ENCODE measurements at regions not wholly inside any gene's neighbourhood (a gene's known extent, or its start where the extent isn't known, plus 50 kb on each side); places are given as distances from the start of the nearest gene placed in this dataset.

DNA sequence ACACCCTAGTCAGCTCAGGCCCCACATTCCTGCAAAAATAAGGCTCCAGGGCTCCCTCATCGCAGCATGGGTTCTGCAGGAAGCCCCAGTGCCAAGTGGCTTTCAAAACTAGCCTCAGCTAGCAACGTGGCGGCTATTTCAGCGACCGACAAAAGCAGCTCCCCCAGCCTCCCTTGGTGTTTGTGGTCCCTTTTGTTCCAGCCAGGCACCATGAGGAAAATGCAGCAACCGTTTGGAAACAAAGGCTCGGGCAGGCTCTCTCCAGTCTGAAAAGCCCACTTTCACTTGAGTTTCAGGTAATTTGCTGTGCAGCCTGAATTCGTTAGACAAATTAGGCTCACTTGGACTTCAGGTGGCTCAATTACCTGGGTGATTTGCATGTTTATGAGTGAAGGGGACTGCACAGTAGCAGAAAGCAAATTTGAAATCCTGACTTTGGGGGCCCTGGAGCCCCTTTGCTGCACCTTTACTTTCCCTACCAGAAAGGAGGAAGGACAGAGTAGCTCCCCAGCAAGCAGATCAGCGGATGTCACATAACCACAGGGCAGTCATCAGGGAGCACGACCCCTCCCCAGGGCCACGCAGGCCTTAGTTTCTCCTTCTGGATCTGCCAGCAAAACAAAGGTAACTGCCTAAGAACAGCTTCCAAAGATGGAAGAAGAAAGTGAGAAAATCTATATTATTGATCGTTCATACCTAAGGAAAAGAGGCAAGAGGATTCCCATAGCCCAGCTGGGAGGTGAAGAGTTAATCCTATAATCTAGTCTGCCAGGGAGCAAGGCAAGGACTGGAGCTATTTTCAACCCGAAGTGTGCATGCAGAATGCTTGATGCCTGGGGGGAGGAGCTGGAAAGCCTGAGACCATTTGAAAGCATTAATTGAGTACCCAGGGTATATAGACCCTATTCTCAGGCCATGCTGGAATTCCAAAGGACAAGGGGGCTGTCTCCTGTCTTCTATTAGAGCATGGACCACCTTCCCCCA is 143.1 kb upstream of the SDK2 start:
- Histone ChIP-seq H3K36me3 (no peaks in the 10 kb centered on the region), H3K4me3 (no peak overlapping the region), H3K27ac (no peak overlapping the region), H3K4me1 (replicated peaks) (no peaks in the 10 kb centered on the region), H3K27me3 (replicated peaks; ENCODE audit: insufficient read depth) (peaks cover 6% of the 10 kb centered on the region), H3K9me3 (no peaks in the 10 kb centered on the region)
- WGBS = 62% methylated on average over 13 of the region's 13 CpGs
- DNase-seq (ENCODE audit: low spot score) = no peak
- TF ChIP-seq POLR2A (IDR thresholded peaks at IDR 0.05) (no peak), POLR2AphosphoS5 (IDR thresholded peaks at IDR 0.05) (no peak)
- TF ChIP-seq, protein P1, sequence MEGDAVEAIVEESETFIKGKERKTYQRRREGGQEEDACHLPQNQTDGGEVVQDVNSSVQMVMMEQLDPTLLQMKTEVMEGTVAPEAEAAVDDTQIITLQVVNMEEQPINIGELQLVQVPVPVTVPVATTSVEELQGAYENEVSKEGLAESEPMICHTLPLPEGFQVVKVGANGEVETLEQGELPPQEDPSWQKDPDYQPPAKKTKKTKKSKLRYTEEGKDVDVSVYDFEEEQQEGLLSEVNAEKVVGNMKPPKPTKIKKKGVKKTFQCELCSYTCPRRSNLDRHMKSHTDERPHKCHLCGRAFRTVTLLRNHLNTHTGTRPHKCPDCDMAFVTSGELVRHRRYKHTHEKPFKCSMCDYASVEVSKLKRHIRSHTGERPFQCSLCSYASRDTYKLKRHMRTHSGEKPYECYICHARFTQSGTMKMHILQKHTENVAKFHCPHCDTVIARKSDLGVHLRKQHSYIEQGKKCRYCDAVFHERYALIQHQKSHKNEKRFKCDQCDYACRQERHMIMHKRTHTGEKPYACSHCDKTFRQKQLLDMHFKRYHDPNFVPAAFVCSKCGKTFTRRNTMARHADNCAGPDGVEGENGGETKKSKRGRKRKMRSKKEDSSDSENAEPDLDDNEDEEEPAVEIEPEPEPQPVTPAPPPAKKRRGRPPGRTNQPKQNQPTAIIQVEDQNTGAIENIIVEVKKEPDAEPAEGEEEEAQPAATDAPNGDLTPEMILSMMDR (IDR thresholded peaks at IDR 0.05) = no peak
- intact Hi-C loops (cut with DNase I) = no loop called here

GRCh38 chr17:73788111-73788510 is 143.9 kb upstream of the SDK2 start:
- Histone ChIP-seq H3K27ac (no peak overlapping the region), H3K27me3 (replicated peaks; ENCODE audit: insufficient read depth) (peaks cover 6% of the 10 kb centered on the region), H3K4me3 (no peak overlapping the region), H3K4me1 (replicated peaks) (no peaks in the 10 kb centered on the region), H3K36me3 (no peaks in the 10 kb centered on the region), H3K9me3 (no peaks in the 10 kb centered on the region)
- 84% methylated on average over 4 of the region's 4 CpGs for WGBS
- TF ChIP-seq, protein P1 (IDR thresholded peaks at IDR 0.05) = no peak
- TF ChIP-seq POLR2AphosphoS5 (IDR thresholded peaks at IDR 0.05) (no peak), POLR2A (IDR thresholded peaks at IDR 0.05) (no peak)
- intact Hi-C loops (cut with DNase I) = no loop called here
- no peak for DNase-seq (ENCODE audit: low spot score)

GRCh38 chr17:73791121-73791520 is 146.9 kb upstream of the SDK2 start:
- no peak for TF ChIP-seq POLR2A (IDR thresholded peaks at IDR 0.05)
- TF ChIP-seq, protein P1 (IDR thresholded peaks at IDR 0.05) = no peak
- no peak for TF ChIP-seq POLR2AphosphoS5 (IDR thresholded peaks at IDR 0.05)
- Histone ChIP-seq H3K27ac (no peak overlapping the region), H3K27me3 (replicated peaks; ENCODE audit: insufficient read depth) (peaks cover 2% of the 10 kb centered on the region), H3K36me3 (no peaks in the 10 kb centered on the region), H3K4me1 (replicated peaks) (no peaks in the 10 kb centered on the region), H3K9me3 (no peaks in the 10 kb centered on the region), H3K4me3 (no peak overlapping the region)
- WGBS = 91% methylated on average over 4 of the region's 4 CpGs
- intact Hi-C loops (cut with DNase I) = no loop called here
- DNase-seq (ENCODE audit: low spot score) = no peak

- DNase-seq (ENCODE audit: low spot score) = no peak
- WGBS = 74% methylated on average over 6 of the region's 6 CpGs
- peaks cover 2% of the 10 kb centered on the region for H3K27me3 ChIP-seq (replicated peaks; ENCODE audit: insufficient read depth)
Measured at GRCh38 chr17:73791631-73792030, 147.4 kb upstream of the SDK2 start.

More at GRCh38 chr17:73791631-73792030, 147.4 kb upstream of the SDK2 start:
- Histone ChIP-seq H3K4me3 (no peak overlapping the region), H3K36me3 (no peaks in the 10 kb centered on the region), H3K4me1 (replicated peaks) (no peaks in the 10 kb centered on the region), H3K27ac (no peak overlapping the region), H3K9me3 (no peaks in the 10 kb centered on the region)
- intact Hi-C loops (cut with DNase I) = no loop called here
- TF ChIP-seq POLR2AphosphoS5 (IDR thresholded peaks at IDR 0.05) (no peak), POLR2A (IDR thresholded peaks at IDR 0.05) (no peak)
- TF ChIP-seq, protein P1 (IDR thresholded peaks at IDR 0.05) = no peak

All from prostate gland (tissue), 2 donors.